HEK293T (cell line): ENCODE measurements at regions not wholly inside any gene's neighbourhood (a gene's known extent, or its start where the extent isn't known, plus 50 kb on each side); places are given as distances from the start of the nearest gene placed in this dataset.

Experiments used
- CTCF ChIA-PET: fragments of 350-600 bp; formaldehyde crosslinking; extraction: SDS; loops from one replicate; lab custom pipeline; 2021; ENCODE audit warnings: antibody characterized with exemption, inconsistent platforms; lab: Yijun Ruan, JAX
- POLR2A ChIA-PET: fragments of 350-600 bp; formaldehyde crosslinking; extraction: SDS; loops from one replicate; lab custom pipeline; 2020; ENCODE audit warnings: antibody characterized with exemption, inconsistent platforms; lab: Yijun Ruan, JAX
- DNase-seq: peaks from one replicate; pipeline ENCODE4 v3.0.0; 2012; ENCODE audit warnings: mixed read lengths; ENCODE audit errors: extremely low spot score
- ARNT ChIP-seq: fragments of 450-650 bp; IDR thresholded peaks from 2 replicates; pipeline ENCODE4 v1.6.1; 2017; ENCODE audit warnings: mild to moderate bottlenecking
- BHLHE40 ChIP-seq: fragments of 450-650 bp; IDR thresholded peaks from 2 replicates; pipeline ENCODE4 v1.6.1; 2016; ENCODE audit warnings: mild to moderate bottlenecking, moderate library complexity, borderline replicate concordance
- CTBP1 ChIP-seq: fragments of 450-650 bp; IDR thresholded peaks from 2 replicates; pipeline ENCODE4 v1.6.1; 2016; ENCODE audit warnings: borderline replicate concordance
- ELF4 ChIP-seq: fragments of 450-650 bp; IDR thresholded peaks from 2 replicates; pipeline ENCODE4 v1.6.1; 2017; ENCODE audit warnings: antibody characterized with exemption
- FOXA1 ChIP-seq: fragments of 450-650 bp; IDR thresholded peaks from 2 replicates; pipeline ENCODE4 v1.6.1; 2016; ENCODE audit warnings: mild to moderate bottlenecking
- FOXK2 ChIP-seq: fragments of 450-650 bp; IDR thresholded peaks from 2 replicates; pipeline ENCODE4 v1.6.1; 2016; ENCODE audit warnings: mild to moderate bottlenecking
- FOXM1 ChIP-seq: fragments of 450-650 bp; IDR thresholded peaks from 2 replicates; pipeline ENCODE4 v1.6.1; 2017; ENCODE audit warnings: mild to moderate bottlenecking, borderline replicate concordance
- HDGF ChIP-seq: fragments of 450-650 bp; IDR thresholded peaks from 2 replicates; pipeline ENCODE4 v1.6.1; 2017; ENCODE audit warnings: antibody characterized with exemption, borderline replicate concordance
- L3MBTL2 ChIP-seq: fragments of 450-650 bp; conservative IDR thresholded peaks from 2 replicates; pipeline ENCODE4 v1.6.1; 2016; ENCODE audit warnings: mild to moderate bottlenecking
- LEF1 ChIP-seq: fragments of 450-650 bp; IDR thresholded peaks from 2 replicates; pipeline ENCODE4 v1.6.1; 2017; ENCODE audit warnings: mild to moderate bottlenecking, borderline replicate concordance
- NFRKB ChIP-seq: fragments of 450-650 bp; IDR thresholded peaks from 2 replicates; pipeline ENCODE4 v1.6.1; 2016; ENCODE audit warnings: mild to moderate bottlenecking, moderate library complexity
- PKNOX1 ChIP-seq: fragments of 450-650 bp; IDR thresholded peaks from 2 replicates; pipeline ENCODE4 v1.6.1; 2016
- SP1 ChIP-seq: fragments of 450-650 bp; IDR thresholded peaks from 2 replicates; pipeline ENCODE4 v1.6.1; 2017
- SUZ12 ChIP-seq: fragments of 450-650 bp; IDR thresholded peaks from 2 replicates; pipeline ENCODE4 v1.6.1; 2016; ENCODE audit warnings: mild to moderate bottlenecking
- TARDBP ChIP-seq: fragments of 450-650 bp; IDR thresholded peaks from 2 replicates; pipeline ENCODE4 v1.6.1; 2016
- ZNF384 ChIP-seq: fragments of 450-650 bp; IDR thresholded peaks from 2 replicates; pipeline ENCODE4 v1.6.1; 2016

- TF ChIP-seq PKNOX1 (no peak), SUZ12 (no peak), CTBP1 (no peak), ZNF384 (no peak), FOXA1 (no peak), LEF1 (no peak), SP1 (no peak), ELF4 (no peak), TARDBP (no peak), FOXM1 (no peak), HDGF (no peak), FOXK2 (no peak)
- POLR2A ChIA-PET, result interaction anchor here (1.5 kb wide), 1 partner anchor 280 kb away, joined by 5 read pairs; no protein-coding TSS in a partner anchor
- CTCF ChIA-PET, result interaction anchor here (0.5 kb wide), 1 partner anchor 9 kb away, joined by 4 read pairs; no protein-coding TSS in a partner anchor
- DNase-seq, result no peak
These were observed 274.7 kb upstream of the FZD8 start for GRCh38 chr10:35916791-35917190.

GRCh38 chr10:35913628-35914027 lies 271.5 kb upstream of the FZD8 start:
- CTCF ChIA-PET, result no interaction called here

GRCh38 chr10:35912615-35913569 lies 270.8 kb upstream of the FZD8 start:
- DNase-seq, result no peak
- no peak for TF ChIP-seq ELF4
- no peak for TF ChIP-seq L3MBTL2
- TF ChIP-seq FOXK2, result no peak
- no peak for TF ChIP-seq SP1
- POLR2A ChIA-PET, result no interaction called here

More at GRCh38 chr10:35913628-35914027, 271.5 kb upstream of the FZD8 start:
- DNase-seq, result no peak
- POLR2A ChIA-PET, result no interaction called here
- TF ChIP-seq FOXK2, result no peak
- no peak for TF ChIP-seq ELF4
- TF ChIP-seq HDGF, result no peak
- TF ChIP-seq SUZ12, result no peak
- no peak for TF ChIP-seq NFRKB
- TF ChIP-seq TARDBP, result no peak
- TF ChIP-seq PKNOX1, result no peak
- no peak for TF ChIP-seq SP1
- no peak for TF ChIP-seq LEF1
- no peak for TF ChIP-seq ZNF384
- no peak for TF ChIP-seq BHLHE40
- TF ChIP-seq CTBP1, result no peak
- TF ChIP-seq FOXM1, result no peak
- no peak for TF ChIP-seq FOXA1
- no peak for TF ChIP-seq L3MBTL2
- no peak for TF ChIP-seq ARNT

GRCh38 chr10:35911954-35912353 lies 269.9 kb upstream of the FZD8 start:
- TF ChIP-seq NFRKB (no peak), FOXK2 (no peak)
- DNase-seq, result no peak
- POLR2A ChIA-PET, result no interaction called here
- CTCF ChIA-PET, result no interaction called here

More at GRCh38 chr10:35912615-35913569, 270.8 kb upstream of the FZD8 start:
- CTCF ChIA-PET, result no interaction called here

- ChIA-PET POLR2A (no interaction called here), CTCF (no interaction called here)
- DNase-seq, result no peak
- TF ChIP-seq ARNT, result no peak
- no peak for TF ChIP-seq LEF1
- TF ChIP-seq CTBP1, result no peak
- no peak for TF ChIP-seq SP1
- no peak for TF ChIP-seq NFRKB
- no peak for TF ChIP-seq HDGF
- TF ChIP-seq L3MBTL2, result no peak
- no peak for TF ChIP-seq FOXA1
- no peak for TF ChIP-seq PKNOX1
- no peak for TF ChIP-seq SUZ12
- TF ChIP-seq FOXM1, result no peak
- TF ChIP-seq FOXK2, result no peak
- TF ChIP-seq BHLHE40, result no peak
- no peak for TF ChIP-seq ZNF384
- TF ChIP-seq TARDBP, result no peak
- TF ChIP-seq ELF4, result no peak
These were observed 269.1 kb upstream of the FZD8 start for GRCh38 chr10:35911233-35911632.

GRCh38 chr10:35910234-35910633 lies 268.1 kb upstream of the FZD8 start:
- TF ChIP-seq ZNF384 (no peak), PKNOX1 (no peak)
- no peak for DNase-seq
- ChIA-PET CTCF (no interaction called here), POLR2A (no interaction called here)
